A673 (cell line): ENCODE measurements at regions not wholly inside any gene's neighbourhood (a gene's known extent, or its start where the extent isn't known, plus 50 kb on each side); places are given as distances from the start of the nearest gene placed in this dataset.

Experiments used
- CTCF ChIP-seq: fragments of 300-800, 200-600 bp; sonication (generic); conservative IDR thresholded peaks from 2 replicates; pipeline ENCODE4 v1.5.1; 2017; ENCODE audit warnings: low read depth, mild to moderate bottlenecking, antibody characterized with exemption, low read length, moderate library complexity, mixed read lengths
- EZH2 ChIP-seq: fragments of 200-600 bp; sonication (generic); IDR thresholded peaks from 2 replicates; pipeline ENCODE4 v1.6.1; 2017; ENCODE audit warnings: borderline replicate concordance, low read depth, mild to moderate bottlenecking, mixed read lengths, antibody characterized with exemption, low read length; ENCODE audit not compliant: poor library complexity, severe bottlenecking

- no peak for TF ChIP-seq CTCF
- no peak for TF ChIP-seq EZH2
Measured at GRCh38 chr3:25169151-25169550, 258.9 kb upstream of the RARB start.
